GM23338 (cell line): ENCODE measurements at regions not wholly inside any gene's neighbourhood (a gene's known extent, or its start where the extent isn't known, plus 50 kb on each side); places are given as distances from the start of the nearest gene placed in this dataset.

Experiments used
- ATAC-seq: fragments of 200-7000 bp; cut with Tn5 transposase; 3 replicates; pipeline ENCODE4 v1.9.1; 2020
- DNase-seq: peaks from one replicate; pipeline ENCODE4 v3.0.0-alpha.2; 2015; ENCODE audit warnings: low spot score
- H2AFZ ChIP-seq: fragments of 200-600 bp; sonication (generic); 2 replicates; pipeline ENCODE4 v1.8.0; 2016; ENCODE audit warnings: antibody characterized with exemption, mild to moderate bottlenecking, moderate library complexity
- H3F3A ChIP-seq: fragments of 200-600 bp; sonication (generic); replicated peaks from 2 replicates; pipeline ENCODE4 v1.8.0; 2017; ENCODE audit warnings: antibody characterized with exemption, mixed run types, low read depth
- H3K27ac ChIP-seq: fragments of 200-600 bp; sonication (generic); 2 replicates; pipeline ENCODE4 v1.6.1; 2016; ENCODE audit warnings: low read depth
- H3K27me3 ChIP-seq: fragments of 200-600 bp; sonication (generic); 2 replicates; pipeline ENCODE4 v1.8.0; 2016; ENCODE audit warnings: mild to moderate bottlenecking, mixed run types, moderate library complexity; ENCODE audit not compliant: insufficient read depth
- H3K36me3 ChIP-seq: fragments of 200-600 bp; sonication (generic); 2 replicates; pipeline ENCODE4 v1.8.0; 2016; ENCODE audit warnings: mild to moderate bottlenecking; ENCODE audit not compliant: insufficient read depth
- H3K4me1 ChIP-seq: fragments of 200-600 bp; sonication (generic); 2 replicates; pipeline ENCODE4 v1.8.0; 2016; ENCODE audit warnings: mild to moderate bottlenecking, moderate library complexity; ENCODE audit not compliant: insufficient read depth
- H3K4me2 ChIP-seq: fragments of 200-600 bp; sonication (generic); 2 replicates; pipeline ENCODE4 v1.7.1; 2017; ENCODE audit warnings: mixed run types
- H3K4me3 ChIP-seq: fragments of 200-600 bp; sonication (generic); 2 replicates; pipeline ENCODE4 v1.6.1; 2016; ENCODE audit warnings: mixed run types
- H3K79me2 ChIP-seq: fragments of 200-600 bp; sonication (generic); replicated peaks from 2 replicates; pipeline ENCODE4 v1.8.0; 2017; ENCODE audit warnings: mild to moderate bottlenecking; ENCODE audit not compliant: insufficient read depth
- H3K9me2 ChIP-seq: fragments of 200-600 bp; sonication (generic); 2 replicates; pipeline ENCODE4 v1.8.0; 2017; ENCODE audit not compliant: insufficient read depth
- H4K20me1 ChIP-seq: fragments of 200-600 bp; sonication (generic); replicated peaks from 2 replicates; pipeline ENCODE4 v1.8.0; 2017; ENCODE audit warnings: mild to moderate bottlenecking; ENCODE audit not compliant: insufficient read depth
- H3K27ac Mint-ChIP-seq: 2 replicates; pipeline ENCODE4 v1.8.0; 2020; ENCODE audit warnings: inconsistent platforms, mild to moderate bottlenecking, moderate library complexity, mixed read lengths
- H3K27me3 Mint-ChIP-seq: 3 replicates; pipeline ENCODE4 v1.8.0; 2022; ENCODE audit warnings: low read depth, mild to moderate bottlenecking, moderate library complexity, mixed read lengths, inconsistent platforms; ENCODE audit not compliant: insufficient read depth, poor library complexity
- H3K36me3 Mint-ChIP-seq: 3 replicates; pipeline ENCODE4 v1.8.0; 2021; ENCODE audit warnings: low read depth, mild to moderate bottlenecking, inconsistent platforms, moderate library complexity, mixed read lengths
- H3K4me1 Mint-ChIP-seq: 3 replicates; pipeline ENCODE4 v1.8.0; 2020; ENCODE audit warnings: mild to moderate bottlenecking, inconsistent platforms, mixed read lengths
- H3K4me3 Mint-ChIP-seq: 3 replicates; pipeline ENCODE4 v1.8.0; 2021; ENCODE audit warnings: moderate library complexity, mild to moderate bottlenecking, inconsistent platforms, mixed read lengths
- H3K9me3 Mint-ChIP-seq: 3 replicates; pipeline ENCODE4 v1.8.0; 2020; ENCODE audit warnings: moderate library complexity, mild to moderate bottlenecking, inconsistent platforms, mixed read lengths
- CREB1 ChIP-seq: fragments of 250-450 bp; sonication (Bioruptor Pico); IDR thresholded peaks from 2 replicates; pipeline ENCODE4 v1.5.0; 2020; ENCODE audit warnings: low read depth, mild to moderate bottlenecking, moderate library complexity
- CTCF ChIP-seq, 2 experiments: fragments of 200-600 bp in 1 of 2; sonication (generic) in 1 of 2; conservative IDR thresholded peaks; 2 replicates each; pipeline versions ENCODE4 v1.5.1 to v1.6.1; 2016 to 2017; ENCODE audit warnings: antibody characterized with exemption in 2 of 2, low read depth in 2 of 2, mild to moderate bottlenecking in 2 of 2, moderate library complexity in 1 of 2
- ETS1 ChIP-seq: IDR thresholded peaks from 2 replicates; pipeline ENCODE4 v1.6.1; 2016; ENCODE audit warnings: antibody characterized with exemption
- EZH2 ChIP-seq: fragments of 200-600 bp; sonication (generic); IDR thresholded peaks from one replicate; pipeline ENCODE4 v1.8.0; 2017; ENCODE audit warnings: antibody characterized with exemption, mild to moderate bottlenecking, low read depth; ENCODE audit not compliant: unreplicated experiment
- EZH2phosphoT487 ChIP-seq: fragments of 200-600 bp; sonication (generic); IDR thresholded peaks from one replicate; pipeline ENCODE4 v1.8.1; 2018; ENCODE audit warnings: antibody characterized with exemption; ENCODE audit not compliant: unreplicated experiment
- JUNB ChIP-seq: IDR thresholded peaks from one replicate; pipeline ENCODE4 v1.6.1; 2016; ENCODE audit warnings: antibody characterized with exemption; ENCODE audit not compliant: unreplicated experiment
- ZNF114 ChIP-seq: fragments of 250-450 bp; sonication (Bioruptor Pico); IDR thresholded peaks from 2 replicates; pipeline ENCODE4 v1.5.0; 2020; ENCODE audit warnings: mild to moderate bottlenecking, moderate library complexity
- ZNF331 ChIP-seq: fragments of 250-450 bp; sonication (Bioruptor Pico); IDR thresholded peaks from 2 replicates; pipeline ENCODE4 v1.5.0; 2020; ENCODE audit warnings: low read depth, mild to moderate bottlenecking, moderate library complexity
- ZNF462 ChIP-seq: fragments of 250-450 bp; sonication (Bioruptor Pico); IDR thresholded peaks from 2 replicates; pipeline ENCODE4 v1.5.0; 2020; ENCODE audit warnings: mild to moderate bottlenecking, moderate library complexity

- TF ChIP-seq ETS1 (no peak), ZNF331 (no peak), CREB1 (no peak), ZNF462 (CRISPR knock-in tag) (no peak), EZH2 (no peak), ZNF114 (CRISPR knock-in tag) (no peak), JUNB (no peak)
These were observed 82.6 kb downstream of the GCNT4 start (continued) for GRCh38 chr5:74969726-74970125.

GRCh38 chr5:74966141-74967026 lies 86.0 kb downstream of the GCNT4 start:
- no peak overlapping the region for H3K4me3 Mint-ChIP-seq
- 0 out of 2 replicates have a peak, but pooled peaks cover 4% of the 10 kb centered on the region for H3K4me1 ChIP-seq
- no peaks in the 10 kb centered on the region for H3K36me3 ChIP-seq
- no peaks in the 10 kb centered on the region for H3K9me3 Mint-ChIP-seq
- no peaks in the 10 kb centered on the region for H3F3A ChIP-seq
- H3K27ac Mint-ChIP-seq: no peak overlapping the region
- peaks cover 3% of the 10 kb centered on the region; the same call in 1 of the 2 replicates for H3K9me2 ChIP-seq
- no peaks in the 10 kb centered on the region for H3K79me2 ChIP-seq
- H3K36me3 Mint-ChIP-seq: no peaks in the 10 kb centered on the region
- no peaks in the 10 kb centered on the region for H3K4me1 Mint-ChIP-seq
- ATAC-seq (no peak; the same call in 2 of the 3 replicates), DNase-seq (peak; percentile 18)
- no peaks in the 10 kb centered on the region for H4K20me1 ChIP-seq
- H3K27ac ChIP-seq: no peak overlapping the region
- H2AFZ ChIP-seq: peak overlapping the region; percentile 53; the same call in 1 of the 2 replicates
- no peak overlapping the region for H3K4me3 ChIP-seq
- no peaks in the 10 kb centered on the region for H3K27me3 Mint-ChIP-seq
- no peaks in the 10 kb centered on the region for H3K27me3 ChIP-seq
- no peak overlapping the region for H3K4me2 ChIP-seq
- TF ChIP-seq CTCF (conservative IDR thresholded peaks at IDR 0.05; ENCODE audit: low read depth in 2 of 2) (0 out of 4 replicates have a peak, but pooled peaks of 1 of the 2 experiments have one; percentile 5), EZH2phosphoT487 (no peak)
